ENCODE measurements at regions not wholly inside any gene's neighbourhood (a gene's known extent, or its start where the extent isn't known, plus 50 kb on each side); places are given as distances from the start of the nearest gene placed in this dataset.

GRCh38 chr1:29906927-29907326 lies 670.6 kb downstream of the PTPRU start:
- ChIA-PET SMC1A (ENCODE audit: uncharacterized antibody, unreplicated experiment) (no interaction called here), CTCF (no interaction called here), RAD21 (ENCODE audit: unreplicated experiment) (no interaction called here), POLR2A (no interaction called here)
- Histone ChIP-seq H3K4me2 (ENCODE audit: control insufficient read depth, insufficient read depth) (no peak overlapping the region), H3K9ac (ENCODE audit: control insufficient read depth, insufficient read depth, low read length) (no peak overlapping the region), H3K4me1 (ENCODE audit: control insufficient read depth, insufficient read depth, low read length) (no peaks in the 10 kb centered on the region), H3K9me3 (replicated peaks; ENCODE audit: control insufficient read depth, insufficient read depth, low read length) (no peaks in the 10 kb centered on the region), H3K79me2 (ENCODE audit: control insufficient read depth, insufficient read depth, low read length) (no peaks in the 10 kb centered on the region), H3K4me3 (no peak overlapping the region), H3K36me3 (ENCODE audit: control insufficient read depth in 2 of 2, insufficient read depth in 2 of 2, low read length in 1 of 2) (no peaks in the 10 kb centered on the region), H3K27ac (ENCODE audit: control insufficient read depth, insufficient read depth) (no peak overlapping the region), H4K20me1 (ENCODE audit: control insufficient read depth, insufficient read depth) (no peaks in the 10 kb centered on the region), H3K27me3 (replicated peaks in 1 of 2; ENCODE audit: control insufficient read depth in 2 of 2, insufficient read depth in 2 of 2, low read length in 1 of 2) (peaks cover 0 to 1% of the 10 kb centered on the region in 2 experiments; a peak in 3 of 4 replicates), H2AFZ (ENCODE audit: control insufficient read depth, low read depth, low read length) (no peak overlapping the region)
- in situ Hi-C loops (cut with MboI) (no loop called here), intact Hi-C loops (cut with micrococcal nuclease; ENCODE audit: unreplicated experiment) (no loop called here)
- no peak for FAIRE-seq
- TF ChIP-seq POLR2AphosphoS5 (IDR thresholded peaks at IDR 0.05; ENCODE audit: low read length) (no peak), ESRRA (IDR thresholded peaks at IDR 0.05; ENCODE audit: low read length) (no peak), MEF2B (IDR thresholded peaks at IDR 0.05; ENCODE audit: partially characterized antibody, poor library complexity, severe bottlenecking) (no peak), JUND (IDR thresholded peaks at IDR 0.05; ENCODE audit: low read depth, low read length) (no peak), EZH2 (IDR thresholded peaks at IDR 0.05; ENCODE audit: borderline replicate concordance, control insufficient read depth, low read depth, low read length) (no peak), TCF3 (IDR thresholded peaks at IDR 0.05; ENCODE audit: borderline replicate concordance, insufficient read depth, low read depth, low read length) (no peak), ZZZ3 (IDR thresholded peaks at IDR 0.05; ENCODE audit: control insufficient read depth, insufficient read length, low read depth) (no peak), ZNF274 (IDR thresholded peaks at IDR 0.05; ENCODE audit: insufficient read depth, insufficient read length) (no peak)
- WGBS (ENCODE audit: insufficient coverage, insufficient replicate concordance, low lambda C conversion rate, missing lambda C conversion rate): 6% methylated on average over 6 of the region's 6 CpGs
- BruUV-seq (replicated peaks): no TSS peak
- no peak for DNase-seq (ENCODE audit: low read depth, low spot score)
- no peak for ATAC-seq

- ATAC-seq (no peak), DNase-seq (ENCODE audit: low read depth, low spot score) (no peak), FAIRE-seq (no peak)
- Histone ChIP-seq H3K4me1 (ENCODE audit: control insufficient read depth, insufficient read depth, low read length) (no peaks in the 10 kb centered on the region), H3K79me2 (ENCODE audit: control insufficient read depth, insufficient read depth, low read length) (no peaks in the 10 kb centered on the region), H3K36me3 (ENCODE audit: control insufficient read depth in 2 of 2, insufficient read depth in 2 of 2, low read length in 1 of 2) (no peaks in the 10 kb centered on the region), H3K9me3 (replicated peaks; ENCODE audit: control insufficient read depth, insufficient read depth, low read length) (no peaks in the 10 kb centered on the region), H3K27me3 (replicated peaks in 1 of 2; ENCODE audit: control insufficient read depth in 2 of 2, insufficient read depth in 2 of 2, low read length in 1 of 2) (peaks cover 0 to under 1% of the 10 kb centered on the region in 2 experiments; a peak in 3 of 4 replicates), H2AFZ (ENCODE audit: control insufficient read depth, low read depth, low read length) (no peak overlapping the region), H3K9ac (ENCODE audit: control insufficient read depth, insufficient read depth, low read length) (no peak overlapping the region), H4K20me1 (ENCODE audit: control insufficient read depth, insufficient read depth) (no peaks in the 10 kb centered on the region), H3K27ac (ENCODE audit: control insufficient read depth, insufficient read depth) (no peak overlapping the region), H3K4me2 (ENCODE audit: control insufficient read depth, insufficient read depth) (no peak overlapping the region), H3K4me3 (no peak overlapping the region)
- TF ChIP-seq EED (IDR thresholded peaks at IDR 0.05; ENCODE audit: low read depth) (no peak), ZBTB33 (IDR thresholded peaks at IDR 0.05) (no peak), RELB (IDR thresholded peaks at IDR 0.05; ENCODE audit: low read depth) (no peak), MEF2A (IDR thresholded peaks at IDR 0.05; ENCODE audit: insufficient read depth, low read depth, low read length) (no peak)
- ChIA-PET RAD21 (ENCODE audit: unreplicated experiment) (no interaction called here), POLR2A (no interaction called here), CTCF (no interaction called here), SMC1A (ENCODE audit: uncharacterized antibody, unreplicated experiment) (no interaction called here)
- BruUV-seq (replicated peaks): no TSS peak
- intact Hi-C loops (cut with micrococcal nuclease; ENCODE audit: unreplicated experiment) (no loop called here), in situ Hi-C loops (cut with MboI) (no loop called here)
- 19% methylated on average over 5 of the region's 5 CpGs for WGBS (ENCODE audit: insufficient coverage, insufficient replicate concordance, low lambda C conversion rate, missing lambda C conversion rate)
Measured at GRCh38 chr1:29903548-29904166, 667.3 kb downstream of the PTPRU start.
